SK-N-MC (cell line): ENCODE measurements at regions not wholly inside any gene's neighbourhood (a gene's known extent, or its start where the extent isn't known, plus 50 kb on each side); places are given as distances from the start of the nearest gene placed in this dataset.
"Not testable (repeated sequence)": the region's sequence is repeated elsewhere in the genome, so short reads cannot be mapped to it uniquely, and the experiment has no call there.

Experiments used
- DNase-seq: peaks from one replicate; pipeline ENCODE4 v3.0.0-alpha.2; 2011; ENCODE audit warnings: low read depth, low spot score
- H3K27ac ChIP-seq: fragments of 200-600 bp; sonication (generic); 2 replicates; pipeline ENCODE4 v1.5.1; 2016; ENCODE audit warnings: mixed run types
- H3K36me3 ChIP-seq: fragments of 200-600 bp; sonication (generic); 2 replicates; pipeline ENCODE4 v1.6.1; 2017; ENCODE audit warnings: antibody characterized with exemption, low read length, mixed read lengths; ENCODE audit not compliant: insufficient read depth
- H3K4me3 ChIP-seq: fragments of 200-600 bp; sonication (generic); 2 replicates; pipeline ENCODE4 v1.5.1; 2016
- H3K9ac ChIP-seq: fragments of 200-600 bp; sonication (generic); 2 replicates; pipeline ENCODE4 v1.8.0; 2017; ENCODE audit warnings: mixed run types, mixed read lengths; ENCODE audit not compliant: insufficient read length
- H3K9me3 ChIP-seq: fragments of 200-600 bp; sonication (generic); 2 replicates; pipeline ENCODE4 v1.6.1; 2017; ENCODE audit warnings: low read depth, mild to moderate bottlenecking, antibody characterized with exemption, low read length, moderate library complexity, mixed read lengths
- EZH2 ChIP-seq: fragments of 200-600 bp; sonication (generic); IDR thresholded peaks from one replicate; pipeline ENCODE4 v1.6.1; 2017; ENCODE audit warnings: antibody characterized with exemption
- FOXP2 ChIP-seq: optimal IDR thresholded peaks from 2 replicates; pipeline ENCODE3; 2011; ENCODE audit warnings: mild to moderate bottlenecking, moderate library complexity; ENCODE audit not compliant: insufficient read depth; ENCODE audit errors: extremely low read length, control extremely low read depth
- POLR2AphosphoS5 ChIP-seq: IDR thresholded peaks from 2 replicates; pipeline ENCODE4 v1.6.1; 2012; ENCODE audit warnings: mild to moderate bottlenecking, low read depth, low read length, borderline replicate concordance

DNA sequence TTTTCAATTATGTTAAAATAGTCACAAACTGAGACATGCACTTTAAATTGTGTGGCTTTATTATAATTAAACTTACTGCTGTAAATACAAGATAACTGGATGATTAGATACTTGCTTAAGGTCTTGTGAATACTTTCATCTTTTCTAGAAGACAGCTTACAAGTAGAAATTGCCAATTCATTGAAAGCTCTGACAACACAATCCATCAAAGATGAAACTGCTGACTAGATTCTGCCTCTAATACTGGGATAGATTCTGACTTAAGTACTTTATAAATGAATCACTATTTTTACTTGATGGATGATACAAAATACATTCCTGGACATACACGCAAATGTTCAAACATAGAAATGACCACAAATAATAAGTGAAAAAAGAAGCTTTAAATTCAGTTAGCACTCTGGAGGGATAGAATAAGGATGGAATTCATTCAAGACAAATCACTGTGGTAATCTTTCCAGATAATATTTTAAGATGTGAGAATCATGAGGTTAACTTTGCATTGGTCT lies 876.8 kb downstream of the RPS29 start:
- Histone ChIP-seq H3K4me3 (no peak overlapping the region), H3K27ac (no peak overlapping the region), H3K36me3 (no peaks in the 10 kb centered on the region), H3K9me3 (no peaks in the 10 kb centered on the region), H3K9ac (no peak overlapping the region)
- DNase-seq: no peak
- no peak for TF ChIP-seq POLR2AphosphoS5
- TF ChIP-seq EZH2: no peak
- no peak for TF ChIP-seq FOXP2

DNA sequence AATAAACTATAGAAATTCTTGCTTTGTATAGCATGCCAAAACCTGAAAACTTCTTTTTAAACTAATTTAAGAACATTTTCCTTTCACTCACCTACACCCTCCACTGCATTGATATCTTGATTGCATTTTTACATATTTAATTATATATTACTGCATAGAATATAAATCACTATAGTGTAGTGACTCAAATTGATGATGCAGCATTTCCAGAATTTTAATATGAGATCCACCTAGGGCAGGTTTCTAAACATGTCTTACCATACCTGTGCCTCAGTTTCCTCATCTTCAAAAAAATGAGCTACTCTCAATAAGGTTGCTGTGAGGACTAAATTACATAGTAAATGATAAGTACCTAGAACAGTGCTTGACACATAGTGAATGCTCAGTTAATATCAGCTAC lies 881.5 kb downstream of the RPS29 start:
- H3K36me3 ChIP-seq: no peaks in the 10 kb centered on the region
- no peak overlapping the region for H3K4me3 ChIP-seq
- no peaks in the 10 kb centered on the region for H3K9me3 ChIP-seq
- no peak for DNase-seq
- H3K27ac ChIP-seq: no peak overlapping the region
- TF ChIP-seq FOXP2 (no peak), EZH2 (no peak), POLR2AphosphoS5 (no peak)
- no peak overlapping the region for H3K9ac ChIP-seq

DNA sequence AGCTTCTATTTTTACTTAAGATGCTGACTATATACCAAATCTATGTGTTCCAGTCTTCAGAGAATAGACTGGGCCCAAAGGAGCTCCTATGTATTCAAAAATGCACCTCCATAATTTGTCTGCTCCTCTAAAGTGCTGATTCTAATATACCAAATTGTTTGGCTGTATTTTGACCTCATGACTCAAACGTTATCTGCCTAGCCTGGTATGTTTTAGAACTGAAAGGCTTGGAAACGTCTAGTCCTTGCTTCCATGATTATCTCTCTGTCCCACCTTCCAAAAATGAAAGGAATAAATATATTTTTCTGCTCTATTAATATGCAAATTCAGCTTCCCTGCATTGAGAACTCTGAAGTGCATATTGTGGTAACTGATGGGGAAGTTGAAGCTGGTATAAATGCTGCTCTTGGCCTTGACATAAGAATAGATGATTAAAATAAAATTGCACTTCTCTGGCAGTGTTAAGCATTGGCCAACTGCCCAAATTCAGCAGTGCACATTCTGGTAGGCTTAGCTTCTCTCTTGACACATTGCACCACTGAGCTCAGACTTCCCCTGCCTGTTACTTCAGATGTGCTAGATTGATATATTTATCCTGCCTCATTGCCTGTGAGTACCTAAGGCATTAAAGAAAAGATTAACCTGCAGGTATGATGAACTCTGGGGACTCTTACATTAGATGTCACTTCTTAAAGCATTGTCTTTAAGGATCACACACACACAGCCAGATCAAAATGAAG lies 882.3 kb downstream of the RPS29 start:
- DNase-seq: no peak
- no peak for TF ChIP-seq POLR2AphosphoS5
- TF ChIP-seq FOXP2: no peak
- TF ChIP-seq EZH2: no peak

DNA sequence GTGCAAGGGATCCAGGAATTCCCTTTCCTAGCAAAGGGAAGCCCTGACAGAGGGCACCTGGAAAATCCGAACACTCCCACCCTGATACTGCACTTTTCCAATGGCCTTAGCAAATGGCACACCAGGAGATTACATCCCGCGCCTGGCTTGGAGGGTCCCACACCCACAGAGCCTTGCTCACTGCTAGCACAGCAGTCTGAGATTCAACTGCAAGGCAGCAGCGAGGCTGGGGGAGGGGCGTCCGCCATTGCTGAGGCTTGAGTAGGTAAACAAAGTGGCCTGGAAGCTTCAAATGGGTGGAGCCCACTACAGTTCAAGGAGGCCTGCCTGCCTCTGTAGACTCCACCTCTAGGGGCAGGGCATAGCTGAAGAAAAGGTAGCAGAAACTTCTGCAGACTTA lies 888.8 kb downstream of the RPS29 start:
- not testable (repeated sequence) for H3K9ac ChIP-seq, H3K4me3 ChIP-seq, H3K36me3 ChIP-seq, DNase-seq, H3K27ac ChIP-seq, H3K9me3 ChIP-seq

More for the DNA sequence above, 882.3 kb downstream of the RPS29 start:
- H3K4me3 ChIP-seq: no peak overlapping the region
- no peak overlapping the region for H3K9ac ChIP-seq
- no peaks in the 10 kb centered on the region for H3K9me3 ChIP-seq
- H3K36me3 ChIP-seq: no peaks in the 10 kb centered on the region
- no peak overlapping the region for H3K27ac ChIP-seq

DNA sequence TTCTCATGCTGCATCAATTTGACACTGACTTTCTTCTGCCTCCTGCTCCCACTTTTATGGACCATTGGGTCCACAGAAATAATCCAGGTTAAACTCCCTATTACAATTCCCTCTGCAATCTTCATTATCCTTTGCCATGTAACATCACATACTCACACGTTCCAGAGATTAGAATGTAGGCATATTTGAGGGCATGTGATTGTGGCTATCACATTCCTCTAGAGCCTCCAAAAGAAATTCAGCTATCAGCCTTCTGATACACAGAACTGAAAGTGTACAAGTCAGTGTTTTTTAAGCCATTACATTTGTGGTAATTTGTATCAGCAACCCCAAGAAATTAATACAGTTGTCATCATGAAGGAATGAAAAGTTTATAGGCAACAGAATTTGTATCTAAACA lies 892.4 kb downstream of the RPS29 start:
- Histone ChIP-seq H3K9ac (no peak overlapping the region), H3K4me3 (no peak overlapping the region), H3K27ac (no peak overlapping the region), H3K9me3 (no peaks in the 10 kb centered on the region), H3K36me3 (no peaks in the 10 kb centered on the region)
- TF ChIP-seq POLR2AphosphoS5 (no peak), EZH2 (no peak), FOXP2 (no peak)
- DNase-seq: no peak

DNA sequence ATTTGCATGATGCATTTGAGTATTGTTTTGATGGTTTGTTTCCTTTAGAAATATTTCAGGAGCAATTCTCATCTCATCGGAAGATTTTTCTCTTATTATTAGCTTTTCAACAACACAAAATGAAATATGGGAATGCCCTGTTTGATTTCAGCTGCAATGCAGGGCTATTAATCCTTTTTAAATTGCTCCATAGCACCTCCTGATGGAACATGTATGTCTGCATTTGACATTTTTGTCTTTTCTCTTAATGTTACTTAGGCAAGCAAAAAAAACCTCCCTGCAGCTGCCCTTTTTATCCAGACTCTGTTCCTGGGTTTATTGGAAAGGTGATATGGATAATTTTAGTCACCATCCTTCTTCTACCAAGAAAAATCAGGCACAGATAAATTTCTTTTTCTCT lies 895.8 kb downstream of the RPS29 start:
- Histone ChIP-seq H3K36me3 (no peaks in the 10 kb centered on the region), H3K4me3 (no peak overlapping the region), H3K9ac (no peak overlapping the region), H3K9me3 (no peaks in the 10 kb centered on the region), H3K27ac (no peak overlapping the region)
- no peak for TF ChIP-seq EZH2
- TF ChIP-seq FOXP2: no peak
- no peak for TF ChIP-seq POLR2AphosphoS5
- no peak for DNase-seq

DNA sequence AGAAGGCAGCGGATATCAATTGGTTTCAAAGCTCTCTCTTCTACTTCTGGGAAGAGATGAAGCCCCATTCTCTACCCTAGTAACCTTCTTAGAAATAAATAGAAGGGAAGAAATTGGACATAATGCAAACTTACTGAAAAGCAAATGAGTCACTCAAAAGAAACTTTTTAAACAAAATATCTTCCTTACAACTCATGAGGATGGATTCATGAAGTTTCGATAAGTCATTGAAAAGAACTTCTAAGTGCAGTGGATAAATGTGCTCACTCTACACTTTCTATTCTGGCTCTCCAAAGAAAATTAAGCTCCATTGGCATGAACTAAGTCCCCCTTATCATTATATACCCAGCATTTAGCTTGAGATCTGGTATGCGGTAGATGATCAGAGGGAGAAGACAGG lies 899.5 kb downstream of the RPS29 start:
- TF ChIP-seq EZH2 (no peak), FOXP2 (no peak), POLR2AphosphoS5 (no peak)
- DNase-seq: no peak
- Histone ChIP-seq H3K9me3 (no peaks in the 10 kb centered on the region), H3K9ac (no peak overlapping the region), H3K4me3 (no peak overlapping the region), H3K27ac (no peak overlapping the region), H3K36me3 (no peaks in the 10 kb centered on the region)

DNA sequence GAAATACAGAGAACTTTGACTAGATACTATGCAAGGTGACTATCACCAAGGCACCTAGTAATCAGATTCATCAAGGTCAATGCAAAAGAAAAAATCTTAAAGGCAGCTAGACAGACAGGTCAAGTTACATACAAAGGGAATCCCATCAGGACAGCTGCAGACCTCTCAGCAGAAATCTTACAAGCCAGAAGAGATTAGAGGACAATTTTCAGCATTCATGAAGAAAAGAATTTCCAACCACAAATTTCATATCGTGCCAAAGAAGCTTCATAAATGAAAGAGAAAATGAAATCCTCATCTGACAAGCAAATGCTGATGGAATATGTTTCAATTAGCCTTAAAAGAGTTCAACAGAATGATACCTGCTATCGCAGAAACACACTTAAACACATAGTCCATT lies 913.7 kb downstream of the RPS29 start:
- DNase-seq: no peak
- no peak overlapping the region for H3K4me3 ChIP-seq
- no peak overlapping the region for H3K9ac ChIP-seq
- TF ChIP-seq FOXP2: no peak
- TF ChIP-seq POLR2AphosphoS5: no peak
- no peak for TF ChIP-seq EZH2
- H3K36me3 ChIP-seq: no peaks in the 10 kb centered on the region
- H3K9me3 ChIP-seq: peaks cover 3% of the 10 kb centered on the region; the same call in 1 of the 2 replicates
- no peak overlapping the region for H3K27ac ChIP-seq

DNA sequence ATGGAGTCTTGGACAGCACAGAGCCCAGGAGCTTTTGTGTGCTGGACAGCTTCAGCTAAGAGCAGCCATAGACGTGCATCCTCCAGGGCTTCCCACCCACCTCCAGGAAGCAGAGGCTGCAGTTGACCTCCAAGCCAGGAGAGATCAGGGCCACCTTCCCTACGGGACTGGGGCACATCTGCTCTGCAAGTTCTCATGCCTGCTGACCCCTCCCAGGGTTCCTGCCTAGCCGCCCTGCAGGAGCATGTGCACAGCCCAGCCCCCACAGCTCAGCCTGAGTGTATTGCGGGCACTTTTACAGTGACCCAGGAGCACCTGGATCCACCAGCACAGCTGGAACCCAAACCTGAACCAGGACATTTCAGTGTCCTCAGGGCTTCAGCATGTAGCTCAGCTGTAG lies 915.2 kb downstream of the RPS29 start:
- Histone ChIP-seq H3K36me3 (no peaks in the 10 kb centered on the region), H3K9ac (no peak overlapping the region), H3K9me3 (no peaks in the 10 kb centered on the region), H3K27ac (no peak overlapping the region), H3K4me3 (no peak overlapping the region)
- TF ChIP-seq EZH2 (no peak), FOXP2 (no peak), POLR2AphosphoS5 (no peak)
- no peak for DNase-seq
